Mesenchymal stem cell (in vitro differentiated cells and primary cell): ENCODE measurements at regions not wholly inside any gene's neighbourhood (a gene's known extent, or its start where the extent isn't known, plus 50 kb on each side); places are given as distances from the start of the nearest gene placed in this dataset.
A peak's percentile ranks its signal among the peaks of the same experiment; 100 is the strongest.
"Not testable (repeated sequence)": the region's sequence is repeated elsewhere in the genome, so short reads cannot be mapped to it uniquely, and the experiment has no call there.

Source experiments
- DNase-seq: peaks from one replicate; pipeline ENCODE4 v3.0.0-alpha.2; 2013
- H2AFZ ChIP-seq: one replicate; pipeline ENCODE4 v1.6.1; 2013; ENCODE audit warnings: low read depth, mild to moderate bottlenecking, control low read depth, inconsistent platforms, low read length, moderate library complexity
- H2AK5ac ChIP-seq: 2 replicates; pipeline ENCODE4 v1.6.1; 2013; ENCODE audit warnings: low read length, moderate library complexity, mild to moderate bottlenecking, inconsistent platforms; ENCODE audit not compliant: severe bottlenecking
- H2BK120ac ChIP-seq: one replicate; pipeline ENCODE4 v1.6.1; 2013; ENCODE audit warnings: low read depth, mild to moderate bottlenecking, inconsistent platforms, low read length, moderate library complexity
- H2BK12ac ChIP-seq, 2 experiments: one replicate each; pipeline ENCODE4 v1.6.1; 2013; ENCODE audit warnings: inconsistent platforms in 2 of 2, low read length in 2 of 2, mild to moderate bottlenecking in 2 of 2, moderate library complexity in 2 of 2, control low read depth in 1 of 2
- H2BK15ac ChIP-seq: one replicate; pipeline ENCODE4 v1.6.1; 2013; ENCODE audit warnings: mild to moderate bottlenecking, low read depth, inconsistent platforms; ENCODE audit not compliant: poor library complexity, severe bottlenecking
- H2BK5ac ChIP-seq: 2 replicates; pipeline ENCODE4 v1.6.1; 2013; ENCODE audit warnings: low read depth, mild to moderate bottlenecking, low read length, control low read depth, inconsistent platforms; ENCODE audit not compliant: poor library complexity, severe bottlenecking
- H3K14ac ChIP-seq, 2 experiments: one replicate each; pipeline ENCODE4 v1.6.1; 2013; ENCODE audit warnings: inconsistent platforms in 2 of 2, low read length in 2 of 2, control low read depth in 1 of 2, mild to moderate bottlenecking in 1 of 2, moderate library complexity in 1 of 2
- H3K18ac ChIP-seq, 2 experiments: one replicate each; pipeline ENCODE4 v1.6.1; 2013; ENCODE audit warnings: inconsistent platforms in 2 of 2, low read length in 2 of 2, control low read depth in 1 of 2, low read depth in 1 of 2, mild to moderate bottlenecking in 1 of 2
- H3K23ac ChIP-seq, 2 experiments: one replicate each; pipeline ENCODE4 v1.6.1; 2013; ENCODE audit warnings: inconsistent platforms in 2 of 2, low read length in 2 of 2, mild to moderate bottlenecking in 2 of 2, moderate library complexity in 2 of 2, control low read depth in 1 of 2
- H3K27ac ChIP-seq: 2 replicates; pipeline ENCODE4 v1.5.1; 2013; ENCODE audit warnings: mild to moderate bottlenecking, moderate library complexity, low read length, control low read depth, inconsistent platforms; ENCODE audit not compliant: poor library complexity, severe bottlenecking
- H3K27me3 ChIP-seq, 2 experiments: 2 replicates each; pipeline versions ENCODE4 v1.6.1 to v1.7.0; 2013; ENCODE audit warnings: low read length in 2 of 2, mild to moderate bottlenecking in 2 of 2, moderate library complexity in 2 of 2, control low read depth in 1 of 2, inconsistent platforms in 1 of 2; ENCODE audit not compliant: control insufficient read depth in 1 of 2, insufficient read depth in 1 of 2
- H3K36me3 ChIP-seq, 2 experiments: 2 replicates each; pipeline versions ENCODE4 v1.6.1 to v1.7.0; 2013; ENCODE audit warnings: low read length in 2 of 2, control low read depth in 1 of 2, inconsistent platforms in 1 of 2, low read depth in 1 of 2, mild to moderate bottlenecking in 1 of 2; ENCODE audit not compliant: insufficient read depth in 2 of 2, control insufficient read depth in 1 of 2
- H3K4ac ChIP-seq, 2 experiments: one replicate each; pipeline ENCODE4 v1.6.1; 2013; ENCODE audit warnings: inconsistent platforms in 2 of 2, low read length in 2 of 2, mild to moderate bottlenecking in 2 of 2, moderate library complexity in 2 of 2, control low read depth in 1 of 2, low read depth in 1 of 2
- H3K4me1 ChIP-seq: 2 replicates; pipeline ENCODE4 v1.6.1; 2013; ENCODE audit warnings: low read depth, low read length, control low read depth; ENCODE audit not compliant: control insufficient read depth, insufficient read depth
- H3K4me2 ChIP-seq: 2 replicates; pipeline ENCODE4 v1.6.1; 2013; ENCODE audit warnings: low read length, mild to moderate bottlenecking, inconsistent platforms; ENCODE audit not compliant: poor library complexity, severe bottlenecking
- H3K4me3 ChIP-seq, 2 experiments: 2 replicates each; pipeline versions ENCODE4 v1.5.1 to v1.7.0; 2013; ENCODE audit warnings: low read length in 2 of 2, mild to moderate bottlenecking in 2 of 2, control low read depth in 1 of 2, low read depth in 1 of 2; ENCODE audit not compliant: insufficient read depth in 1 of 2
- H3K79me1 ChIP-seq: replicated peaks from 2 replicates; pipeline ENCODE4 v1.6.1; 2013; ENCODE audit warnings: mild to moderate bottlenecking, control low read depth, low read length, inconsistent platforms; ENCODE audit not compliant: poor library complexity, severe bottlenecking
- H3K9ac ChIP-seq: 2 replicates; pipeline ENCODE4 v1.7.0; 2013; ENCODE audit warnings: mild to moderate bottlenecking, low read length, moderate library complexity
- H3K9me3 ChIP-seq: 2 replicates; pipeline ENCODE4 v1.7.0; 2013; ENCODE audit warnings: mild to moderate bottlenecking, low read length; ENCODE audit not compliant: control insufficient read depth
- H4K8ac ChIP-seq: one replicate; pipeline ENCODE4 v1.6.1; 2013; ENCODE audit warnings: inconsistent platforms, mild to moderate bottlenecking, low read length, moderate library complexity
- H4K91ac ChIP-seq: one replicate; pipeline ENCODE4 v1.6.1; 2013; ENCODE audit warnings: mild to moderate bottlenecking, low read length, inconsistent platforms
- WGBS: methylation state at CpG from one replicate; pipeline ENCODE4 v1.1.7; 2013; ENCODE audit warnings: mixed read lengths; 5-methylcytosine and 5-hydroxymethylcytosine counted together

DNA sequence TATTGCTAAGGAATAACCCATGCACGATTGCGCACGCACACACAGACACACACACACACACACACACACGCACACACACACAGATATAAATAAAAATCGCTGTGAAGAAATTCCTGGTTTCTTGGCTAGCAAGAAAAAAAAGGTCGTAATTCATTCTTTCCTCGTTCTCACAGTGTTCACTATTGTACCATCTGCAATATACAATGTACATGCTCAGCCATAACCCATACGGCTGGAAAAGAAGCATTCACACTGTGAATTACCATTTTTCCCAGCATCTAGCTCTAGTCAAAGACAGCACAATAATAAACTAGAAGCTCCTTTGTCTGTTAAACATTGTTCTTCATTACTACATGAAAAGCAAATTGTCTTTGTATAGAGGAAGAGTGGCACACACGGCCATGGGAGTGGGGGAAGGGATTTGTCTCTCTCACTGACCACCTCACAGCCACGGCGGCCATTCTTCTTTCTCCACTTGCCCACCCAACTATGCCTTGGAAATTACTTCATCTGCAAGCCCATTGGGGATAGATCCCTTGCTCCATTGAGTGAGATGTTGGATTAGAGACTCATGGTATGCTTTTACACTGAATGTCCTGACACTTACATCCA is 115.3 kb upstream of the ID4 start:
- Histone ChIP-seq H3K79me1 (no peaks in the 10 kb centered on the region), H3K4me2 (no peak overlapping the region)

DNA sequence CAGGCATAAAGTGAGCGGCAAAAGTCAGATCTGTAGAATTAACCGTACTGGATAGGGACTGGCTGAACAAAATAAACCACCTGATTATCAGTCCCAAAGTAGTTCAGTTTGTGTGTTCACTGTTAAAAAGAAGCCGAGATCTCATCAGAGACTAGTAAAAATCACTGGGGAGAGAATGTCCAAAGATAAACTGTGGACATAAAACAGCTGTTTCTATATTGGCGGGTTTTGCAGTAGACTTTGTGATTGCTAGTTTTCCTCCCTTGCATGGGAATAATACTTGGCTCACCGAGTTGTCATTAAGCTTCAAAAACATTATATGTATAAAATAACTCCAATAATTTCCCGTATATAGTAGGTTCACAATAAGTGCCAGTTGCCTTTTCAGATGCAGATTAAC is 114.2 kb upstream of the ID4 start:
- no peak overlapping the region for H3K27ac ChIP-seq
- DNase-seq: no peak
- 90% methylated on average over 6 of the region's 6 CpGs for WGBS
- no peak overlapping the region for H3K18ac ChIP-seq
- no peak overlapping the region for H3K23ac ChIP-seq
- no peak overlapping the region for H3K14ac ChIP-seq
- no peaks in the 10 kb centered on the region for H3K4me1 ChIP-seq
- H3K36me3 ChIP-seq: no peaks in the 10 kb centered on the region
- H2BK12ac ChIP-seq: no peak overlapping the region
- no peaks in the 10 kb centered on the region for H3K9me3 ChIP-seq
- no peak overlapping the region for H4K8ac ChIP-seq
- no peak overlapping the region for H2BK5ac ChIP-seq
- H2AK5ac ChIP-seq: no peak overlapping the region
- no peak overlapping the region for H4K91ac ChIP-seq
- H3K79me1 ChIP-seq: no peaks in the 10 kb centered on the region
- H2AFZ ChIP-seq: no peak overlapping the region
- no peak overlapping the region for H3K4ac ChIP-seq
- no peak overlapping the region for H2BK15ac ChIP-seq
- H3K27me3 ChIP-seq: no peaks in the 10 kb centered on the region
- H3K9ac ChIP-seq: peak overlapping the region; percentile 29
- no peak overlapping the region for H2BK120ac ChIP-seq
- no peak overlapping the region for H3K4me2 ChIP-seq
- H3K4me3 ChIP-seq: no peak overlapping the region

More for the DNA sequence above, 115.3 kb upstream of the ID4 start:
- no peaks in the 10 kb centered on the region for H3K27me3 ChIP-seq
- H3K36me3 ChIP-seq: no peaks in the 10 kb centered on the region
- WGBS: 87% methylated on average over 8 of the region's 11 CpGs
- no peak overlapping the region for H3K4me3 ChIP-seq
- DNase-seq: no peak
- H3K14ac ChIP-seq: no peak overlapping the region
- no peak overlapping the region for H4K91ac ChIP-seq
- no peak overlapping the region for H3K18ac ChIP-seq
- no peak overlapping the region for H3K23ac ChIP-seq
- no peak overlapping the region for H2BK15ac ChIP-seq
- H3K4me1 ChIP-seq: no peaks in the 10 kb centered on the region
- H3K9ac ChIP-seq: no peak overlapping the region
- H2BK120ac ChIP-seq: no peak overlapping the region
- no peak overlapping the region for H3K27ac ChIP-seq
- H2AK5ac ChIP-seq: no peak overlapping the region
- H2AFZ ChIP-seq: no peak overlapping the region
- H4K8ac ChIP-seq: no peak overlapping the region
- H2BK5ac ChIP-seq: no peak overlapping the region
- no peak overlapping the region for H2BK12ac ChIP-seq
- no peaks in the 10 kb centered on the region for H3K9me3 ChIP-seq
- H3K4ac ChIP-seq: no peak overlapping the region

DNA sequence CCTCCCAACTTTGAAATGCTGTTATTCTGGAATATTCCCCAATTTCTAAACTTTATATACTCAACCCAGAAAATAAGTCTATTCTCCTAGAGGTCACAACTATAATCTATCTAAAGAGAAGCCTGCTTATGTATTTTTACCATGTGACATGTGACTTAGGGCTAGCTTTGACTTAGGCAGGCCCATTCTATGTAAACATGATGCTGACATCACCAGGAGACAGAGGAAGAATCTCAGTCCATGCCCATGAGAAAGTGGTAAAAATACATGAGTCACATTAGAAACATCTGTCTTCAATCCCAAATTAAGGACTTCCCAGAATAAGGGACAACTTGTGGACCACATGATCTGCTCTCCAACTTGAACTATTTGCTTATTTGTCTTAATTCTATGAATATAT is 113.6 kb upstream of the ID4 start:
- no peaks in the 10 kb centered on the region for H3K9me3 ChIP-seq
- no peak overlapping the region for H3K4me3 ChIP-seq
- no peak overlapping the region for H3K4ac ChIP-seq
- H2AFZ ChIP-seq: no peak overlapping the region
- H2BK15ac ChIP-seq: no peak overlapping the region
- H3K4me1 ChIP-seq: no peaks in the 10 kb centered on the region
- peak; percentile 76 for DNase-seq
- no peak overlapping the region for H4K8ac ChIP-seq
- H2BK5ac ChIP-seq: no peak overlapping the region
- no peak overlapping the region for H3K4me2 ChIP-seq
- no peak overlapping the region for H4K91ac ChIP-seq
- H2BK12ac ChIP-seq: no peak overlapping the region
- H3K27ac ChIP-seq: no peak overlapping the region
- no peak overlapping the region for H2AK5ac ChIP-seq
- H3K27me3 ChIP-seq: no peaks in the 10 kb centered on the region
- no peak overlapping the region for H3K23ac ChIP-seq
- no peak overlapping the region for H2BK120ac ChIP-seq
- H3K18ac ChIP-seq: no peak overlapping the region
- H3K9ac ChIP-seq: peak overlapping the region; percentile 29
- H3K79me1 ChIP-seq: no peaks in the 10 kb centered on the region
- no peaks in the 10 kb centered on the region for H3K36me3 ChIP-seq
- no peak overlapping the region for H3K14ac ChIP-seq

DNA sequence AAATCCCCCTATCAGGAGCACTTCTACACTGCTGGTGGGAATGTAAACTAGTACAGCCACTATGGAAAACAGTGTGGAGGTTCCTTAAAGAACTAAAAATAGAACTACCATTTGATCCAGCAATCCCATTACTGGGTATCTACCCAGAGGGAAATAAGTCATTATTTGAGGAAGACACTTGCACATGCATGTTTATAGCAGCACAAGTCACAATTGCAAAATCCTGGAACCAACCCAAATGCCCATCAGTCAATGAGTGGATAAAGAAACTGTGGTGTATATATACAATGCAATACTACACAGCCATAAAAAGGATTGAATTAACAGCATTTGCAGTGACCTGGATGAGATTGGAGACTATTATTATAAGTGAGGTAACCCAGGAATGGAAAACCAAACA is 111.7 kb upstream of the ID4 start:
- not testable (repeated sequence) for H2BK15ac ChIP-seq, H3K18ac ChIP-seq, H3K9me3 ChIP-seq, H4K8ac ChIP-seq, H2AFZ ChIP-seq, H3K4me2 ChIP-seq, H2AK5ac ChIP-seq, H3K79me1 ChIP-seq, H3K4me3 ChIP-seq, H3K36me3 ChIP-seq, H3K14ac ChIP-seq, H4K91ac ChIP-seq, H2BK5ac ChIP-seq, H3K9ac ChIP-seq, H2BK12ac ChIP-seq, H3K23ac ChIP-seq, H3K27ac ChIP-seq, H2BK120ac ChIP-seq, H3K4me1 ChIP-seq, H3K4ac ChIP-seq, H3K27me3 ChIP-seq
- DNase-seq: peak; percentile 17
